HG02610 (cell line): ENCODE measurements at regions not wholly inside any gene's neighbourhood (a gene's known extent, or its start where the extent isn't known, plus 50 kb on each side); places are given as distances from the start of the nearest gene placed in this dataset.
"Not testable (repeated sequence)": the region's sequence is repeated elsewhere in the genome, so short reads cannot be mapped to it uniquely, and the experiment has no call there.

ENCODE experiments used
- ATAC-seq: cut with Tn5 transposase; IDR thresholded peaks from one replicate; pipeline ENCODE4 v1.9.1; 2021; ENCODE audit warnings: mild to moderate bottlenecking, moderate library complexity; ENCODE audit not compliant: unreplicated experiment

DNA sequence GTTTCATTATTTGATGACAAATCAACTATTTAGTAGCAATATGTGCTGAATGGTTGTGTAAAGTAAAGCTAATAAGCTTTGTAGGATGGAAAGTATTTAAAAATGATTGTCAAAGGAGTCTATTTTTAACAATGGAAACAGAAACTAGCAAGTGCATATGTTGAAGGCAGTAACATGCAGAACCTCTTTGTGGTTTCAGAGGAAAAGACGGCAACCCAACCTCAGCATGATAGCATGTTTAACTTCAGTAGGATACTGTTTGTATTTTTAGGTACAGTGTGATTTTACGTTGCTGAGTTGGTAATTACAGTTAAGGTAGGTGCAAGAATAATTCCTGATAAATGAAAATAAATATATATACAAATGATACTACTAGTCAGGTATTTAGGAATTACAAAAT lies 545.4 kb downstream of the CDY1 start:
- ATAC-seq, result not testable (repeated sequence)

DNA sequence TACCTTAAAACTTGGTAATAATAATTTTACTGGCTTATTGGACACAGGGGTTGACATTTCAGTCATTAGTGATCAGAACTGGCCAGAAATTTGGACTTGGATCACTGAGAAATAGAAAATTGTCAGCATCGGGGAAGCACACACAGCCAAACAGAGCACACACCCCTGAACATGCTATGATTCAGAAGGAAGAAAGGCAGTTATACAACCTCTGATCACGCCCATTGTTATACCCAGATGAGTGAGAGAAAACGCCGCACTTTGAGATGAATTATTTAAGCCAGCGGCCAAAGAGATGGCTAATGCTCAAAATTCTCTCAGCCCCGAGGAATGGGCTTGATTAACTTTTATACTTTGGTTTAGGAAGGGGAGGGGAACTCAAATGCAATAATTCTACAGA lies 557.4 kb downstream of the CDY1 start:
- not testable (repeated sequence) for ATAC-seq

DNA sequence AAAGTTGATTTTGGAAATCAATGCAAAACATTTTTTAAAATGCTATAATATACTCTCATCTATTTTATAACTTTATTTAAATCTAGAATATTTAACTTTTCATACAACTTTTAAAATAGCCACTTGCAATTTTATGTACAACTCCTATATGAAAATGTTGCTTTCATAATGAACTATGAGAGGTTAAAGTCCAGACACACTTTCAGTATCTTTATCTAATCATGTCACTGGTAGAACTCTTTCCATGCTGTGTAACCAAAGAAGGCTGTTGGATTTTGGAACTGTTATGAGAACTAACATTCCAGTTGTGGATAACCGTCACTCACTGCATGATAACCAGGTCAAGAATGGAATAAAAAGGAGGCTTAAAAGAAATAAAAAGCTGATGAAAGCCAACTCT lies 603.1 kb downstream of the CDY1 start:
- ATAC-seq, result not testable (repeated sequence)

DNA sequence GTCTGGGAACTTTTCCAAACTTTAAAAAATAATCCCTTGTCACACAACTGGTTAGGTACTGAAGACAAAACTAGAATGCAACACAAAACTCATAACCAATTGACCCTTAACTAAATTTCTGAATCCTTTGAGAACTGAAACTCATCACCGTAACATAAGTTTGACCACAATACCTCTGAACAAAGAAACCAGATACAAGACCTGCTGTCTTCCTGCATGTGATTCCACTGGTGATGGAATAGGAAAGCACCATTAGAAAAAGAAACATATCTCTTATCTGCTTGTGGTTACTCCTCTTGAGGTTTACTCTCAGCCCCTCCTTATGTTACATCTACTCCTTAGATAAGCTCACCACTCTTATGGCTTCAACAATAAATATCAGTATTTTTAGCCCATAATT lies 603.6 kb downstream of the CDY1 start:
- peak; percentile 91 for ATAC-seq

DNA sequence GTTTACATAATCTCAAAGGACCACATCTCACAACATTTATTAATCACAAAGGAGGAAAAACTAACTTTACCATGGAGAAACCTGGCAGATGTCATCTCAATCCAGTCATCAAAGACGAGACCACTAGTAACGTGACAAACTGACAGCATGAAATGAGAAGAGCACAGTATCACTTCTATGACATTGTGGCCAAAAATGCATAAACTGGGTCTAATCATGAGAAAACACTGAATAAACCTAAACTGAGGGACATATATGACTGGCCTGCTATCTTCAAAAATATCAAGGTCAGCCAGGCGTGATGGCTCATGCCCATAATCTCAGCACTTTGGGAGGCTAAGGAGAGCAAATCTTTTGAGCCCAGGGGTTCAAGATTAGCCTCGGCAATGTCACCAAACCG lies 619.0 kb downstream of the CDY1 start:
- peak; percentile 68 for ATAC-seq

DNA sequence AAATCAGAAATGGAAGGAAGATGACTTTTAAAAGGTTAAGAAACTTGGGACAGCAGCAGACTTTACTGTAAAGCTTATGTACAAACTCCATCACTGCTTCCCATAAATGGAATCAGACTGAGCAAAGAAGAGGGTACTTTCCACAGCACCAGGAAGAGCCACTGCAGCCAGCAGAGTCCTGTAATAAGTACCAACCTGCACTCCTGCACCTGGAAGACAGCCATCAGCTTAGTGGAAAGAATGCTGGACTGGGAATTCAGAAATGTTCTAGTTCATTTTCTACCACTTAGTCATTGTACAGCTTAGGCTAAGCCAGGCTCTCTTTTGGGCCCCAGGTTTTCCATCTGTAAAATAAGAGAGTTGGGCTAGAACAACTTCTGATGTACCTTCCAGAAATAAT lies 632.3 kb downstream of the CDY1 start:
- ATAC-seq, result not testable (repeated sequence)

DNA sequence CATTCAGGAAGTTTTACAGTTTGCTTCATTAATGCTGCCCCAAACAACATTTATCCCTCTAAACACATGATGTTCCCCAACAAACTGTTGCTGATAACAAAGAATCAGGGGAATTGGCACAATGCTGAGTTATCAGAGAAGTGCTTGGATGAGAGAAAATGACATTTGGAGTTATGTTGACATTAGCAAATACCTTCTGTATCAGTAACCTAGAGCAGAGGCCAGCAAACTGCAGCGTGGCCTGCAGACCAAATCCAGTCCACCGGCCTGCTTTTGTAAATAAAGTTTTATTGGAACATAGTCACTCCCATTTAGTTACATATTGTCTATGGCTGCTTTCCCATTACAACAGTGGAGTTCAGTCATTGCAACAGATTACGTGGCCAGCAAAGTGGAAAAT lies 643.5 kb downstream of the CDY1 start:
- ATAC-seq, result not testable (repeated sequence)

DNA sequence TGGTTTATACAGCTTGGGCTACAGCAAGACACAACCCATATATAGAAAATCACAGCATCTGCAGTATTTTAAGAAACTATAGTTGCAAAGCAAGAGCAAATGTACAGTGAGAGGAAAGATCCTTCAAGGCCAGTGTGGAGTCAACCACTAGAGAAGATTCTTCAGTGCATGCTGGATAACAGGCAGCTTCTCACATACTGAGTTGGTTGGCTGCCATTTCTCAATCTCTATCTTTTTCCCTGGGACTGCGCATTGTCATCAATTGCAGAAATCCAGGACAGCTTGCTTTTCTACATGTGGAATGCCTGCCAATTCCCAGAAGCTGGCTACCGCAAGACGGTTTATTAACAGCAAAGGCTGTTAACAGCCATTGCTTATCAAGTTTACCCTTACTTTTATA lies 646.5 kb downstream of the CDY1 start:
- ATAC-seq, result not testable (repeated sequence)

DNA sequence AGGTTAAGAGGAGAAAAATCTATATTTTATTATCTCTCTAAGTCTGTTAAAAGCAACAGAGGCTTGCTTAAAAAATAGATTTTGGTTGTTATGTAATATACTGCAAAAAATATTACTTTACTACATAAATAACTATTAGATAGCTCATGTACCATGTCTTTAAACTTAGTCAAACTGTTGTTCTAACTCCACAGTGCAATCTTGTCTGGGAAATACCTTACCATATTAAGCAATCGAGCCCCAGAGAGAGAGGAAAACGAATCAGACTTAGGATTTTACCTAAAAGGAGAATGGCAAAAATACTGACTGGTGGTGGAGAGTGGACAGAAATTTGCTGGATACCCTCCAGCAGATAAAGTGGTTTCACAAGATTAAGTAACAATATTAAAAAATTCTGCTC lies 647.0 kb downstream of the CDY1 start:
- not testable (repeated sequence) for ATAC-seq

DNA sequence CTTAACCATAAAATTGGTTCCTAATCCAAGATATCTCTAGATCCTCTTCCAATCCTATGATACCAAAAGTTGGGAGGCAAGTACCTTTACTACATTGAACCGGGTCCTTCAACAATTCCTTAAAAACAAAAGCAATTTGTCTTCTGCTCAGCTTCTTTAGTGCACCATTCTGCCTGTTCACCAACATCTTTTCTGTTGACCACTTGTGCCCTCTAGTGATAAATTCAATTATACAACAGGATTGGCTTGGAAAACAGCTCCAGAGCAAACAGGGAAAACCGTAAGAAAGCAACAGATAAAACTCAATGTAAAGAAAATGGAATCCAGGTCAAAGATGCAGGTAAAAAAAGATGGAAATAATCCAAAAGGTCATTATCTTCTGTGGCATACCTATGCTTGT lies 651.2 kb downstream of the CDY1 start:
- ATAC-seq, result not testable (repeated sequence)

DNA sequence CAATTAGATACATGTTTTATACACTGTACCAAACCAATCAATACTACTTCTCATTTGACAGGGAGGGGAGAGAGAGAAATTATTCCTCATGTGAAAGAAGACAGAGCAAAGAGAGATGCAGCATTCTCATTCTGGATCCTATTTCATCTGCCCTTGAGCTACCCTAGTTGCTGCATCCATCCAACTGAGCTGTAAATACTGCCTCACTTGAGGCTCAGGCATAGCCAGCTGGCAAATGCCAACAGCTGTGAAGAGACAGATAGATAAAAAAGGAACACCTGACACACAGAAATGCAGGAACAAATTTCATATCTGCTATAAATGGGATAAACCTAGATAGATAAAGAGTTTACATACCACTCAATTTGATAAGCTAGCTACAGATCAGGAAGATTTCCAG lies 684.1 kb downstream of the CDY1 start:
- not testable (repeated sequence) for ATAC-seq

DNA sequence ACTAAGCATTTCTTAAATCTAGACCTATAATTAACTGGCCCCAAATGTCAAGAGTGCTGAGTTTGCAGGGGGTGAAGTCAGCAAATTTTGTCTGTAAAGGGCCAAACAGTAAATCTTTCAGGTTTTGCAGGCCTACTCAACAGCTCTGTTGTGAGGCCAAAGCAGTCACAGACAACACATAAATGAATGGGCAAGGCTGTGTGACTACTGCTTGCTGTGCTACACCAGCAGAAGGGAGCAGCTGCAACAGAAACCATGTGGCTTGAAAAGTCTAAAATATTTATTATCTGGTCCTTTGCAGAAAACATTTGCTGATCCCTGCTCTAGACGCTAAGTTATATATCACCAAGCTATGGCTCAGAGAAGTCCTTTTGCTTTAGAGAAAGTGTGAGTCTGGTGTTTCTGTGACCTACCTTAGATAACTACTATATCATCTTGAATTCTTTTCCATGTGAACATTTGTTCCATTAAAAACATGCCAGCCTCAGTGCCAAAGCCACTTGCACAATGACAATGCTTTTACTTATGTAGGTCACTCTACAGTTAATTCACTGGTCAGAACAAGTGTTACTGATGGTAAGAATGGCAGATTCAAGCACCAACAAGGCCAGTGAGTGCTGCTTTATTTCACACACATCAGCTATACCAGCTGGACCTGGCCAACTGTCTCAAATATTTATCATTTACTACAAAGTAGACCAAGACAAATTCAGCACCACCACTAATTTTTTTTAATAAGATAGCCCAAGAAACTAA lies 684.9 kb downstream of the CDY1 start:
- ATAC-seq, result not testable (repeated sequence)

DNA sequence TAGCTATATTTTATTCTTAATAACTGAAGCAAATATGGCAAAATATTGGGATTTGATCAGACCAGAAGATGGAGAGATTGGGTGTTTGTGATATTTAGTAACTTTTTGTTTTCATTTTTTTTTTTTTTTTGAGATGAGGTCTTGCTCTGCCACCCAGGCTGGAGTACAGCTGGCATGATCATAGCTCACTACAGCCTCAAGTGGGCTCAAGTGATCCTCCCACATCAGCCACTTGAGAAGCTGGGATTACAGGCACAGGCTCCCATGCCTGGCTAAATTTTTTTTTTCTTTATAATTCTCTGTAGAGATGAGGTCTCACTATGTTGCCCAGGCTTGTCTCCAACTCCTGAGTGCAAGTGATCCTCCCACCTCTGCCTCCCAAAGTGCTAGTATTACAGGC lies 686.4 kb downstream of the CDY1 start:
- ATAC-seq, result not testable (repeated sequence)

DNA sequence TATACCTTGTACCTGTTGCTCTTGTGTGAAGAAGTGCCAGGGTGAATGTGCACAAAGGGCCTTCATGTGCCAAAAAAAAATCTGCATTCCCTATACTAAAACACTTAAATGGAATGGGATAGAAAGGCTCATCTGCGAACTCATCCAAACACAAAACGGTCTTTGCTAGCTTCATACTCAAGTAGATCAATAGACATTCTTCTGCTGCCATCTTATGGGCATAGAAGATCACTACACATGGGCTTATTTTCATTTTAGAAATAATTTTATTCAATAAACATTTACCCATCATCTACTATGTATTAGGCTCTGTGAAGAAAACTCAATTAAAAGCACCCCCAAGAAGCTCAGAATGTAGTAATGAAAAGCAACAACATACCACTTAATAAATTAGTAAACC lies 693.1 kb downstream of the CDY1 start:
- ATAC-seq, result not testable (repeated sequence)

DNA sequence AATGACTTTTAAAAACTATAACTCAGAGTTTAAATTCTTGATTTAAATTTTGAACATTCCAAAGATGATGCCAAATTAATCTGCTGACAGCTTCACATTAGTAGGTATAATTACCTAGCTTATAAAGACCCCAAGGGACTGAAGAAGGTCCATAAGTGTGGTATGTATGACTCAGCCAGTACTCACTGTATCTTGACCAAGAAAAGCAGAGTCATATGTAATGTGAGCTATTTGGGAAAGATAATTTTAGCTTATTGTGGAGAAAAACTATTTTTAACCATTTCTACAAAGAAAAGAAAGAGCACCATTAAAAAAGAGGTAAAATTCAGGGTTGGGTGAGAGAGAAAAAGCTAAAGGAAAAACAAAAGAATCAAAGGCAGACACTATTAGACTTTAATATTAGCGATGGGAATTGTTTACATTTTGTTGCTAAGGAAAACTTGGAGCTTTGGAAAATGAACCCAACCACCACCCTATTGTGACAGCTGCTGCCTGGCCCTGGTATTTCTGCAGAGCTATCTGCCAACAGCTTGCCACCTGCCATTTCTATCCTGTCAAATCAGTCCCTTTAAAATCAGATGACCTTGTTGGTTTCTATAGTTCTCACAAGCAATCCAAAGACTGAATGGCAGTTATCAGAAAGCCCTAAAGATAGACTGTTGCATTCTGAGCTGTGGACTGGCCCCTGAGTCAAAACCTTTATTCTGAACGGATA lies 697.7 kb downstream of the CDY1 start:
- not testable (repeated sequence) for ATAC-seq

DNA sequence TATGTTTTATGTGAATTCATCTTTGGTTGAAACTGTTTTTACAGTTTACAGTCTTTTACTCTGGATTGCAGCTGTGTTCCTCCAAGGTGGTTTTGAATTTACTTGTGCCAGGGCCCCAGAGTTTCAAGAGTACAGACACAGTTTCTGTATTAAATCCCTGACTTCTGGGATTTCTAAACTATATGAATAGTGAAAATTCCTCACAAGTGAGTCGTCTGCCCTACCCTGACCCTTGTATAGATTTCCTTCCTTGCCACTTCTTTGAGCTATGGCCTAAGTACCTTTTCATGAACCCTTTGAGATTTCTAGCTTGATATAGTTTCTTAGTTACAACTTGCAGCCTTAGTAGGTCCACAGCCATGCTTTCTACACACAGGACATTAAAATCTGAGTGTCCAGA lies 700.8 kb downstream of the CDY1 start:
- ATAC-seq, result not testable (repeated sequence)

DNA sequence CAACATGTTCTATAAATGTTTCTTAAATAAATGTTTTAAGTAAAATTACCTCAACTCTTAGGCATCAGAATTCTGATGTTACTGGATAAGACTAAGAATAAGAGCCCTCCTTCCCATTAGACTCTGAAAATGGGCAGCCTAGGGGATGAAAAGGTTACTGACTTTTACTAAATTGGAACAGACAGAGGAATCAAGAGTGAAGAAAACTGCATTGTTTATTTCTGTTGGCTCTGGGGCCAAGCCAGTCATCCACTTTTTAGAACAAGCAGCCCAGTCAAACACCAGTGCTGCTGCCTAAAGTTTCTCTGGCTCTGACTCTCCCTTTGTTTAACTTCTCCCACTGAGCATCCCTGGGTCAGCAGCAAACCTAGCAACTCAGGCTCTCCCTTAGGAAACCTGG lies 731.0 kb downstream of the CDY1 start:
- not testable (repeated sequence) for ATAC-seq

DNA sequence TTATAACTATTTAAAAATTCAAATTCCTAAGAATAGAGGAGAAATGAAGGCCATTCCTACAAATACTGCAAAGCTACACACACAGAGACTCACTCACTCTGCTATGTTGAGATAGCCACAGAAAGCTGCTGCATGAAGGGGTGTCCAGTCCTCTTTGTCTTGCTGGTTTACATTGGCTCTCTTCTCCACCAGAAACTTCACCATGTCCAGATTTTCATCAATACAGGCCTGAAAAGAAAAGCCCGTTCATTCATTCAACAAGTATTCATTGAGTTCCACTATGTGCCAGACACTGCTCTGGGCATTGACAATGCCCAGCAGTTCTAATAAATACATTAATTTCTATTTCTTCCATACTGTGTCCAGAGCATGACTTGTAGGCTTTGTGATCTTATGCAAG lies 732.3 kb downstream of the CDY1 start:
- no peak for ATAC-seq

DNA sequence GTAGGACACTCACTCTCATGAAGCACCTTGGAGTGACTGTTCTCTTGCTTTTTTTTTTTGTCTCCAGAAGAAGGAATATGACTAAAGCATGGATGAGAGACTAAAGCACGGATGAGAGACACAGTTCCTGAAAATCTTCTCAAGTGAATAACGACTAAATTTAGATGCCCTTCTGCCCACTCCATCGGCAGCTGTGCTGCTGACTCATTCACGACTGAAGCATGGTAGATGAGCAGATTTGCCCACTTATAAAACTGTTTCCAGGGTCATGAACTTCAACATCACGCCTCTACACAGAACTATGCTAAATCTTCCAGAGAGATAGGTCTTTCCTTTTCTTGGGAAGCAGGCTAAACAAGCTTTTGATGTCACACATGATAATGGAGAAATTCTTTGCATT lies 738.0 kb downstream of the CDY1 start:
- not testable (repeated sequence) for ATAC-seq

DNA sequence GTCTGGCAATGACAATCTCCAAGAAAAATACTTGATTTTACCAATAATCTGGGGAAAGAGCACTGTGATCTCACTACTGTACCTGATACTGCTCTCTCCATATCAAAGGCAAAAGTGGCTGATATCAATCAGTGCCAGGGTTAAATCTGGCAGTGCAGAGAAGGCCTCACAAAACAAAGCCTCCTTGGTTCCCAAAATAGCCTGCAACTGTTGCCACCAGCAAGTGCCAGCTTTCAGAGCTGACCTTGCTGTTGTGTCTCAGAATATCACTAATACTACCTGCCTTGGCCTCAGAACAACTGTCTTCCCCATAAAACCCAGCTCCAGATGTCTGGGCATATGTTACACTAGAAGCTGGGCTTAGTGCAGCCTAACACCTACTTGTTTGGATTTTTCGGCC lies 738.6 kb downstream of the CDY1 start:
- not testable (repeated sequence) for ATAC-seq

DNA sequence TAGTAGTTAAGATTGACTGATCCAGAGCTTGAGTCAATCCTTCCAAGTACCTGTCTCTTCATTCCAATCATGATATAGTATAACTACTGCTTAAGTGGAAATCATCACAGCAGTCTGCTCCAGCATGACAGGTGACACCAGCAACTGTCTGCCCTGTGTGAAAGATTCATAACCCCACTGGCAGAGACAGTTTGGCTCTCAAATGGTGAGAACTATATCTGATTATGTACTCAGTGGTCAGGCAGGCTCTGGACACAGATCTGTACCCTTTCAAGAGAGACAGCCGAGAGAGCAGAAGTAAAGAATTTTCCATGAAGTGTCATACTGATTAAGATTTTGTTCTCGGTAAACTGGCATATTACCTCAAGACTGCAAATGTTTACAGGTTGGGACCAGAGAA lies 741.5 kb downstream of the CDY1 start:
- ATAC-seq, result not testable (repeated sequence)

DNA sequence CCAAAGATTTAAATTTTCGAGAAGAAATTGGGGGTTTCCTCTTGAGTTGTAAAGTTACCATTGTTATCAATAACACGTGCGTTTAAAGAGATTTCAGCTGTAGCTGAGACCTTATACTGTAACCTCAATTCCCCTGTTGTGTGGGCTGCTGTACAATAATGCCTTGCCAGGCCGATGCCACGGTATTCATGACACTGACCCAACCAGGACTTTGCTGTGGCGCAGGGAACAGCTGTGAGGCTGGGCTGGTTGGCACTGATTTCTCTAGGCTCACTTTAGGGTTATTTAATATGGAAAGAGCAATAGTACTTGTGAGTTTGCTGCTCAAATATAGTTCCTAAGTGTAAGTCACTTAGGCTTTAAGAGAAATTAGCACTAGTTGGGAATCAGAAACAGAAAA lies 744.2 kb downstream of the CDY1 start:
- not testable (repeated sequence) for ATAC-seq
